ENCODE measurements at regions not wholly inside any gene's neighbourhood (a gene's known extent, or its start where the extent isn't known, plus 50 kb on each side); places are given as distances from the start of the nearest gene placed in this dataset.

GRCh38 chr10:57395923-57396322, 871.8 kb downstream of the IPMK start:
- CTCF ChIA-PET, result no interaction called here
- TF ChIP-seq TCF12 (IDR thresholded peaks at IDR 0.05; ENCODE audit: low read depth, low read length), result no peak
- TF ChIP-seq KDM1A (IDR thresholded peaks at IDR 0.05; ENCODE audit: borderline replicate concordance), result no peak
- TF ChIP-seq HDAC2 (IDR thresholded peaks at IDR 0.05), result no peak
- TF ChIP-seq PKNOX1 (IDR thresholded peaks at IDR 0.05), result no peak
- no peak for TF ChIP-seq IRF4 (IDR thresholded peaks at IDR 0.05; ENCODE audit: low read depth, low read length)
- no peak for TF ChIP-seq MXI1 (IDR thresholded peaks at IDR 0.05; ENCODE audit: low read depth, low read length)
- no peak for TF ChIP-seq HCFC1 (IDR thresholded peaks at IDR 0.05; ENCODE audit: low read length)
- TF ChIP-seq, protein P1, sequence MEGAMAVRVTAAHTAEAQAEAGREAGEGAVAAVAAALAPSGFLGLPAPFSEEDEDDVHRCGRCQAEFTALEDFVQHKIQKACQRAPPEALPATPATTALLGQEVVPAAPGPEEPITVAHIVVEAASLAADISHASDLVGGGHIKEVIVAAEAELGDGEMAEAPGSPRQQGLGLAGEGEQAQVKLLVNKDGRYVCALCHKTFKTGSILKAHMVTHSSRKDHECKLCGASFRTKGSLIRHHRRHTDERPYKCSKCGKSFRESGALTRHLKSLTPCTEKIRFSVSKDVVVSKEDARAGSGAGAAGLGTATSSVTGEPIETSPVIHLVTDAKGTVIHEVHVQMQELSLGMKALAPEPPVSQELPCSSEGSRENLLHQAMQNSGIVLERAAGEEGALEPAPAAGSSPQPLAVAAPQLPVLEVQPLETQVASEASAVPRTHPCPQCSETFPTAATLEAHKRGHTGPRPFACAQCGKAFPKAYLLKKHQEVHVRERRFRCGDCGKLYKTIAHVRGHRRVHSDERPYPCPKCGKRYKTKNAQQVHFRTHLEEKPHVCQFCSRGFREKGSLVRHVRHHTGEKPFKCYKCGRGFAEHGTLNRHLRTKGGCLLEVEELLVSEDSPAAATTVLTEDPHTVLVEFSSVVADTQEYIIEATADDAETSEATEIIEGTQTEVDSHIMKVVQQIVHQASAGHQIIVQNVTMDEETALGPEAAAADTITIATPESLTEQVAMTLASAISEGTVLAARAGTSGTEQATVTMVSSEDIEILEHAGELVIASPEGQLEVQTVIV (IDR thresholded peaks at IDR 0.05; ENCODE audit: borderline replicate concordance, partially characterized antibody), result no peak
- TF ChIP-seq POLR2A (IDR thresholded peaks at IDR 0.05; ENCODE audit: low read depth, low read length), result no peak
- no peak for TF ChIP-seq MTA3 (IDR thresholded peaks at IDR 0.05; ENCODE audit: borderline replicate concordance, low read length)
- TF ChIP-seq ZNF274 (IDR thresholded peaks at IDR 0.05; ENCODE audit: insufficient read depth, insufficient read length), result no peak
- TF ChIP-seq IRF5 (IDR thresholded peaks at IDR 0.05; ENCODE audit: borderline replicate concordance), result no peak
- TF ChIP-seq IKZF1 (conservative IDR thresholded peaks at IDR 0.05), result no peak
- no peak for TF ChIP-seq NFYB (IDR thresholded peaks at IDR 0.05; ENCODE audit: insufficient read depth, low read depth, low read length)

More at GRCh38 chr10:57395923-57396322, 871.8 kb downstream of the IPMK start:
- Histone ChIP-seq H2AFZ (ENCODE audit: control insufficient read depth, low read depth, low read length) (no peak overlapping the region), H3K9ac (ENCODE audit: control insufficient read depth, insufficient read depth, low read length) (no peak overlapping the region), H3K79me2 (ENCODE audit: control insufficient read depth, insufficient read depth, low read length) (no peaks in the 10 kb centered on the region), H3K4me2 (ENCODE audit: control insufficient read depth, insufficient read depth) (no peak overlapping the region), H3K36me3 (ENCODE audit: control insufficient read depth in 2 of 2, insufficient read depth in 2 of 2, low read length in 1 of 2) (no peaks in the 10 kb centered on the region), H3K9me3 (replicated peaks; ENCODE audit: control insufficient read depth, insufficient read depth, low read length) (no peaks in the 10 kb centered on the region), H4K20me1 (ENCODE audit: control insufficient read depth, insufficient read depth) (no peaks in the 10 kb centered on the region), H3K4me3 (no peak overlapping the region), H3K4me1 (ENCODE audit: control insufficient read depth, insufficient read depth, low read length) (no peaks in the 10 kb centered on the region), H3K27ac (ENCODE audit: control insufficient read depth, insufficient read depth) (no peak overlapping the region), H3K27me3 (replicated peaks in 1 of 2; ENCODE audit: control insufficient read depth in 2 of 2, insufficient read depth in 2 of 2, low read length in 1 of 2) (no peaks in the 10 kb centered on the region)
- intact Hi-C loops (cut with micrococcal nuclease; ENCODE audit: unreplicated experiment), result no loop called here
- ChIA-PET SMC1A (ENCODE audit: uncharacterized antibody, unreplicated experiment) (no interaction called here), POLR2A (no interaction called here), RAD21 (ENCODE audit: unreplicated experiment) (no interaction called here)
- ATAC-seq (no peak), DNase-seq (ENCODE audit: low read depth, low spot score) (no peak), FAIRE-seq (no peak)
- in situ Hi-C loops (cut with MboI), result no loop called here
- BruUV-seq (replicated peaks), result no TSS peak
- 17% methylated on average over 5 of the region's 5 CpGs for WGBS (ENCODE audit: insufficient coverage, insufficient replicate concordance, low lambda C conversion rate, missing lambda C conversion rate)

Data from GM12878 (cell line).